ENCODE measurements at regions not wholly inside any gene's neighbourhood (a gene's known extent, or its start where the extent isn't known, plus 50 kb on each side); places are given as distances from the start of the nearest gene placed in this dataset.

DNA sequence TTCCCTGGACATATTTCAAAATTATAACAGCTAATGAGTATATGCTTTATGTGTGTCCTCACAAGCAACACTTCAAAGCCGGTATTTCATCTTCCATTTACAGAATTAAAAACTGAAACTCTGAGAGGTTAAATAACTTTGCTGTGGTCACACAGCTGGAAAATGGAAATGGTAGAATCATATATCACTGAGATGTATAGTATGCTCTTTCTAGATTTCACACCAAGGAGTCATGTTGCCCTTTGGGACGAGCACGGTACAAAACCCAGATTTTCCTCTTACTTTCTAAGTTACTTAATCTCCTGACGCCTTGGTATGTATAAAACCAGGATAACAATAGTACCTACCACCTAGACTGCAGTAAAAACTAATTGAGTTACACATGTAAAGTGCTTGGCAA lies 152.6 kb upstream of the GRIP1 start:
- TF ChIP-seq, protein P1, sequence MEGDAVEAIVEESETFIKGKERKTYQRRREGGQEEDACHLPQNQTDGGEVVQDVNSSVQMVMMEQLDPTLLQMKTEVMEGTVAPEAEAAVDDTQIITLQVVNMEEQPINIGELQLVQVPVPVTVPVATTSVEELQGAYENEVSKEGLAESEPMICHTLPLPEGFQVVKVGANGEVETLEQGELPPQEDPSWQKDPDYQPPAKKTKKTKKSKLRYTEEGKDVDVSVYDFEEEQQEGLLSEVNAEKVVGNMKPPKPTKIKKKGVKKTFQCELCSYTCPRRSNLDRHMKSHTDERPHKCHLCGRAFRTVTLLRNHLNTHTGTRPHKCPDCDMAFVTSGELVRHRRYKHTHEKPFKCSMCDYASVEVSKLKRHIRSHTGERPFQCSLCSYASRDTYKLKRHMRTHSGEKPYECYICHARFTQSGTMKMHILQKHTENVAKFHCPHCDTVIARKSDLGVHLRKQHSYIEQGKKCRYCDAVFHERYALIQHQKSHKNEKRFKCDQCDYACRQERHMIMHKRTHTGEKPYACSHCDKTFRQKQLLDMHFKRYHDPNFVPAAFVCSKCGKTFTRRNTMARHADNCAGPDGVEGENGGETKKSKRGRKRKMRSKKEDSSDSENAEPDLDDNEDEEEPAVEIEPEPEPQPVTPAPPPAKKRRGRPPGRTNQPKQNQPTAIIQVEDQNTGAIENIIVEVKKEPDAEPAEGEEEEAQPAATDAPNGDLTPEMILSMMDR (conservative IDR thresholded peaks at IDR 0.05), result no peak
- no peaks in the 10 kb centered on the region for H3K9me3 ChIP-seq (ENCODE audit: control insufficient read depth, low read depth, low read length)
- no peak overlapping the region for H3K18ac ChIP-seq (ENCODE audit: insufficient read length, low read depth, low read length)
- no peak overlapping the region for H3K23ac ChIP-seq (ENCODE audit: insufficient read length, low read depth, low read length)
- H3K79me1 ChIP-seq (ENCODE audit: insufficient read depth, low read depth, low read length, poor library complexity, severe bottlenecking), result no peaks in the 10 kb centered on the region
- no peak overlapping the region for H4K5ac ChIP-seq (ENCODE audit: insufficient read length, low read depth, low read length)
- no peak overlapping the region for H2BK120ac ChIP-seq (ENCODE audit: low read depth, low read length, poor library complexity, severe bottlenecking)
- no peak overlapping the region for H3K27ac Mint-ChIP-seq
- H4K20me1 ChIP-seq (ENCODE audit: control insufficient read depth, insufficient read depth, insufficient read length), result no peaks in the 10 kb centered on the region
- no peak overlapping the region for H4K91ac ChIP-seq (ENCODE audit: insufficient read length, low read depth, low read length)
- no peak overlapping the region for H2AFZ ChIP-seq (ENCODE audit: low read length)
- no peak overlapping the region for H2BK15ac ChIP-seq (ENCODE audit: low read depth, low read length)
- no peak overlapping the region for H2BK12ac ChIP-seq (ENCODE audit: insufficient read length, low read depth, low read length)
- H3K27me3 Mint-ChIP-seq (ENCODE audit: low read depth), result no peaks in the 10 kb centered on the region
- no peak overlapping the region for H3K56ac ChIP-seq (ENCODE audit: insufficient read length, low read depth, low read length)
- no peak overlapping the region for H2AK5ac ChIP-seq (ENCODE audit: insufficient read length, low read length)
- H4K8ac ChIP-seq (replicated peaks; ENCODE audit: insufficient read length, low read depth, low read length), result no peak overlapping the region
- no peak overlapping the region for H3K4ac ChIP-seq (ENCODE audit: low read depth, low read length)
- H3K23me2 ChIP-seq (ENCODE audit: insufficient read length, low read depth, low read length, poor library complexity, severe bottlenecking), result no peaks in the 10 kb centered on the region
- H3K4me1 Mint-ChIP-seq, result no peaks in the 10 kb centered on the region
- no peak overlapping the region for H2BK20ac ChIP-seq (ENCODE audit: low read depth, low read length, poor library complexity, severe bottlenecking)
- DNase-seq, result no peak
- H3K14ac ChIP-seq (ENCODE audit: insufficient read depth, low read length), result no peak overlapping the region
- no peak overlapping the region for H3K4me3 Mint-ChIP-seq
- no peaks in the 10 kb centered on the region; the same call in 1 of the 2 replicates for H3K79me2 ChIP-seq (ENCODE audit: insufficient read depth, low read length)
- H3K9me3 Mint-ChIP-seq, result no peaks in the 10 kb centered on the region
- H3K4me2 ChIP-seq (ENCODE audit: insufficient read depth, insufficient read length, low read length), result no peak overlapping the region
- H3T11ph ChIP-seq (ENCODE audit: low read length), result no peak overlapping the region
- no peak overlapping the region for H2BK5ac ChIP-seq (ENCODE audit: insufficient read length, low read length)
- no peaks in the 10 kb centered on the region for H3K36me3 Mint-ChIP-seq (ENCODE audit: insufficient read depth in 1 of 3, low read depth in 3 of 3)
- H3K9ac ChIP-seq (ENCODE audit: extremely low read depth, insufficient read length, low read length), result no peak overlapping the region
- no CpG with 5 or more reads among the region's 4 CpGs for WGBS (ENCODE audit: extremely low coverage, insufficient read length, low lambda C conversion rate)
- H3K27ac ChIP-seq (ENCODE audit: insufficient read length, low read depth, low read length), result no peak overlapping the region
- no peaks in the 10 kb centered on the region for H3K27me3 ChIP-seq (ENCODE audit: insufficient read depth, low read length)
- H3K4me1 ChIP-seq (ENCODE audit: insufficient read depth, low read length), result no peaks in the 10 kb centered on the region
